ENCODE measurements at regions not wholly inside any gene's neighbourhood (a gene's known extent, or its start where the extent isn't known, plus 50 kb on each side); places are given as distances from the start of the nearest gene placed in this dataset.

DNA sequence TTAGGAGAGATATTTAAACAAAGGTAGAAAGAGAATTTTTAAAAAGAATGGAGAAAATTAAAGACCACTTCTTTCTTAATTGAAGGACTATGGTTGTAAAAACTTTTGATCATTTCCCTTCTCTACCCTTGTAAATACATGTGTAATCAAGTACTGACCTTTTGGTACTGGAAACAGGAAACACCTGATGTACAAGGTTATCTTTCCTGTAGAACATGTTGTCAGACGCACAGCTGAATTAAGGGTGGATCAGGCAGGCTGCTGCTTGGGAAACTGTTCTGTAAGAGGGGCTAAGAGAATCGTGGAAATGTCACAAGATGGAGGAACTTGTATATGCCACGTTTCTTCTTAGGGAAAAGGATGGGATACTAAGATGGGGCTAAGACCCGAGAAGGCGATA is 341.6 kb downstream of the ZNF608 start:
- TF ChIP-seq, protein P1, sequence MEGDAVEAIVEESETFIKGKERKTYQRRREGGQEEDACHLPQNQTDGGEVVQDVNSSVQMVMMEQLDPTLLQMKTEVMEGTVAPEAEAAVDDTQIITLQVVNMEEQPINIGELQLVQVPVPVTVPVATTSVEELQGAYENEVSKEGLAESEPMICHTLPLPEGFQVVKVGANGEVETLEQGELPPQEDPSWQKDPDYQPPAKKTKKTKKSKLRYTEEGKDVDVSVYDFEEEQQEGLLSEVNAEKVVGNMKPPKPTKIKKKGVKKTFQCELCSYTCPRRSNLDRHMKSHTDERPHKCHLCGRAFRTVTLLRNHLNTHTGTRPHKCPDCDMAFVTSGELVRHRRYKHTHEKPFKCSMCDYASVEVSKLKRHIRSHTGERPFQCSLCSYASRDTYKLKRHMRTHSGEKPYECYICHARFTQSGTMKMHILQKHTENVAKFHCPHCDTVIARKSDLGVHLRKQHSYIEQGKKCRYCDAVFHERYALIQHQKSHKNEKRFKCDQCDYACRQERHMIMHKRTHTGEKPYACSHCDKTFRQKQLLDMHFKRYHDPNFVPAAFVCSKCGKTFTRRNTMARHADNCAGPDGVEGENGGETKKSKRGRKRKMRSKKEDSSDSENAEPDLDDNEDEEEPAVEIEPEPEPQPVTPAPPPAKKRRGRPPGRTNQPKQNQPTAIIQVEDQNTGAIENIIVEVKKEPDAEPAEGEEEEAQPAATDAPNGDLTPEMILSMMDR (IDR thresholded peaks at IDR 0.05): no peak
- TF ChIP-seq ZFX (IDR thresholded peaks at IDR 0.05; ENCODE audit: borderline replicate concordance): no peak

Data from 22Rv1 (cell line).